COLO668 (cell line): ENCODE measurements at regions not wholly inside any gene's neighbourhood (a gene's known extent, or its start where the extent isn't known, plus 50 kb on each side); places are given as distances from the start of the nearest gene placed in this dataset.
"Not testable (repeated sequence)": the region's sequence is repeated elsewhere in the genome, so short reads cannot be mapped to it uniquely, and the experiment has no call there.

Experiments used
- DNase-seq: peaks from one replicate; lab custom pipeline; 2025; ENCODE audit not compliant: unreplicated experiment; lab: John Stamatoyannopoulos, UW

GRCh38 chr6:21708320-21708580, 114.7 kb downstream of the SOX4 start:
- DNase-seq, result no peak

GRCh38 chr6:21710216-21710615, 116.7 kb downstream of the SOX4 start:
- DNase-seq, result no peak

- no peak for DNase-seq
Measured at GRCh38 chr6:21710908-21711627, 117.5 kb downstream of the SOX4 start.

- DNase-seq, result no peak
Measured at GRCh38 chr6:21712213-21712612, 118.7 kb downstream of the SOX4 start.

GRCh38 chr6:21713481-21713880, 119.9 kb downstream of the SOX4 start:
- no peak for DNase-seq

GRCh38 chr6:21715180-21715579, 121.6 kb downstream of the SOX4 start:
- DNase-seq, result no peak

- no peak for DNase-seq
Measured at GRCh38 chr6:21722510-21722909, 129.0 kb downstream of the SOX4 start.

- DNase-seq, result no peak
Measured at GRCh38 chr6:21726676-21727075, 133.1 kb downstream of the SOX4 start.

GRCh38 chr6:21728141-21728540, 134.6 kb downstream of the SOX4 start:
- no peak for DNase-seq

- DNase-seq, result no peak
Measured at GRCh38 chr6:21729431-21729830, 135.9 kb downstream of the SOX4 start.

- DNase-seq, result no peak
Measured at GRCh38 chr6:21730533-21730932, 137.0 kb downstream of the SOX4 start.

- no peak for DNase-seq
Measured at GRCh38 chr6:21731411-21732031, 138.0 kb downstream of the SOX4 start.

- DNase-seq, result not testable (repeated sequence)
Measured at GRCh38 chr6:21732032-21732730, 138.6 kb downstream of the SOX4 start.

GRCh38 chr6:21732731-21733130, 139.2 kb downstream of the SOX4 start:
- DNase-seq, result no peak

GRCh38 chr6:21733311-21733710, 139.8 kb downstream of the SOX4 start:
- no peak for DNase-seq

- DNase-seq, result no peak
Measured at GRCh38 chr6:21734204-21734603, 140.7 kb downstream of the SOX4 start.

GRCh38 chr6:21738180-21739094, 144.9 kb downstream of the SOX4 start:
- DNase-seq, result peak; percentile 54

GRCh38 chr6:21739241-21739640, 145.7 kb downstream of the SOX4 start:
- no peak for DNase-seq

- DNase-seq, result no peak
Measured at GRCh38 chr6:21739838-21740237, 146.3 kb downstream of the SOX4 start.

- DNase-seq, result no peak
Measured at GRCh38 chr6:21740376-21741124, 147.0 kb downstream of the SOX4 start.
